Lower lobe of right lung (tissue), 2 donors: ENCODE measurements at regions not wholly inside any gene's neighbourhood (a gene's known extent, or its start where the extent isn't known, plus 50 kb on each side); places are given as distances from the start of the nearest gene placed in this dataset.

Experiments used
- ATAC-seq, 2 donors: fragments of 200-7000 bp; cut with Tn5 transposase; one replicate each; pipeline ENCODE4 v1.9.1; 2020 to 2022; ENCODE audit warnings: mild to moderate bottlenecking in 2 of 2, moderate library complexity in 2 of 2
- DNase-seq: peaks from one replicate; pipeline ENCODE4 v3.0.0-alpha.2; 2020
- H3K27ac ChIP-seq: fragments of 200-600 bp; one replicate; pipeline ENCODE4 v1.8.0; 2022
- H3K27me3 ChIP-seq: fragments of 200-600 bp; one replicate; pipeline ENCODE4 v1.8.0; 2022; ENCODE audit warnings: low read depth
- H3K36me3 ChIP-seq: fragments of 200-600 bp; one replicate; pipeline ENCODE4 v1.8.0; 2022; ENCODE audit warnings: mild to moderate bottlenecking
- H3K4me1 ChIP-seq: fragments of 200-600 bp; one replicate; pipeline ENCODE4 v1.8.0; 2022
- H3K4me3 ChIP-seq: fragments of 200-600 bp; one replicate; pipeline ENCODE4 v1.8.0; 2022; ENCODE audit warnings: mild to moderate bottlenecking
- H3K9me3 ChIP-seq: fragments of 200-600 bp; one replicate; pipeline ENCODE4 v1.8.0; 2022
- CTCF ChIP-seq: fragments of 200-600 bp; IDR thresholded peaks from one replicate; pipeline ENCODE4 v1.8.0; 2022; ENCODE audit warnings: antibody characterized with exemption, mild to moderate bottlenecking
- intact Hi-C: fragments of 100-400 bp; cut with DNase I; formaldehyde crosslinking; loops from one replicate; pipeline ENCODE4 v1.11.0; 2022
- donor health status: DM: no; HTN: yes; CAD: no; lungs with severe emphysema.

GRCh38 chr2:160908157-160908556 lies 252.1 kb upstream of the TANK start:
- Histone ChIP-seq H3K4me3 (no peak overlapping the region), H3K27ac (no peak overlapping the region), H3K4me1 (no peaks in the 10 kb centered on the region), H3K36me3 (no peaks in the 10 kb centered on the region), H3K27me3 (no peaks in the 10 kb centered on the region), H3K9me3 (no peaks in the 10 kb centered on the region)
- DNase-seq (no peak), ATAC-seq (no peak)
- intact Hi-C loops: no loop called here
- TF ChIP-seq CTCF: no peak

GRCh38 chr2:160909781-160910242 lies 250.4 kb upstream of the TANK start:
- Histone ChIP-seq H3K4me3 (no peak overlapping the region), H3K4me1 (no peaks in the 10 kb centered on the region), H3K27ac (peak overlapping the region; percentile 46), H3K36me3 (no peaks in the 10 kb centered on the region), H3K27me3 (no peaks in the 10 kb centered on the region), H3K9me3 (no peaks in the 10 kb centered on the region)
- TF ChIP-seq CTCF: no peak
- intact Hi-C loops: no loop called here
- ATAC-seq (no peak), DNase-seq (no peak)

DNA sequence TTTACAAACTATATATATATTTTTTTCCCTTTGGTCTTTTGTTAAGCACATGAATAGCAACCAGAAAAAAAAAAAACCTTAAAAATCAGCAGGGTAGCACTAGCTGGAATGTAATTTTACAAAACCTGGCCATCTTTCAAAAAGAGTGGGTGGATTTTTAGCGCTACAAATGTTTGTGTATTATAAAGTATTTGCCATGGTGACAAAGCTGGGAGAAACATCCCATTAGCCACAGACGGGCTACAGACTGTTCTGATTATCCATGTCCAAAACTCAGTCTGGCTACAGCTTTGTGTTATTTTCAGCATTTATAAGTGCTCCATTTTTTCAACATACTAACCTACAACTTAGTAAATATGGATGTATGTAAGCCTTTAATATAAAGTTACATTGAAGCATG lies 249.5 kb upstream of the TANK start:
- Histone ChIP-seq H3K36me3 (no peaks in the 10 kb centered on the region), H3K4me3 (no peak overlapping the region), H3K27ac (peak overlapping the region; percentile 46), H3K4me1 (no peaks in the 10 kb centered on the region), H3K27me3 (no peaks in the 10 kb centered on the region), H3K9me3 (no peaks in the 10 kb centered on the region)
- intact Hi-C loops: no loop called here
- peak; percentile 45 to 50 for ATAC-seq
- no peak for TF ChIP-seq CTCF
- no peak for DNase-seq

DNA sequence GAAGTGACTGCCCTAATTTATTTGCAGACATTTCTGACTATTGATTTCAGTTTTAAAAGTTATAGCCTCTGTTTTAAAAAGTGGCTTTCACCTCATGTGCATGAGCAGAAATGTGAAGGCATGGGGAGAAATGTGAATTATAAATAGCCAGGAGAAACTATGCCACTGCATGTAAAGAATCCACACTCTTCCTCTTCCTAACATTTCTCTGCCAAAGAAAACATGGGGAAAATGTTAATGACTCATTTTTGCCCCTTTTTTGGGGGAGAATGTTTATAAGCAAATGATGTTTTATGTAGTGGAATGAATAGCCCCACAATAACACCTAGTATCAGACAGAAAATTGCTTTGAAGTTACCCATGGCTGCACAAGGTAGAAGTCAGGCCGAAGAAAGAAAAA lies 249.0 kb upstream of the TANK start:
- no peaks in the 10 kb centered on the region for H3K4me1 ChIP-seq
- no peaks in the 10 kb centered on the region for H3K36me3 ChIP-seq
- TF ChIP-seq CTCF: no peak
- intact Hi-C loops: no loop called here
- no peak for DNase-seq
- H3K9me3 ChIP-seq: no peaks in the 10 kb centered on the region
- no peak for ATAC-seq
- no peaks in the 10 kb centered on the region for H3K27me3 ChIP-seq
- peak overlapping the region; percentile 46 for H3K27ac ChIP-seq
- no peak overlapping the region for H3K4me3 ChIP-seq

DNA sequence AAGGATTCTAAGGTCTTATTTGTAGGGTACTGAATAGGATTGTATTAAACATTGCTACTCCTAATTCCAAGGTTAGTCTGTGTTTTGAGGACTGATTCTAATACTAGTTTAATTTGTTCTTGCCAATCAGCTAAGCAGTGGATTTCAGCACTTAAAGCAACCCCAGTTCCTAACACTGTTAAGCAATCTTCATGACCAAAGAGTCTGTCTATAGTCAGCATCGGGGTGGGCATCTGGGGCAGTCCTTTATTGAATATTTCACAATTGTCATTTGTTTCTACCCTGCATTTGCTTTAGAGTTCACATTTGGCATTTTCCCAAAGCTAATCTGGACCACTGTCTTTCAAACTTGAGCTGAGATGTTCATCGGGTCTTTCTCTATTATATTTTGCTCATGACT lies 248.0 kb upstream of the TANK start:
- intact Hi-C loops: no loop called here
- H3K27ac ChIP-seq: no peak overlapping the region
- no peaks in the 10 kb centered on the region for H3K4me1 ChIP-seq

More for the DNA sequence above, 248.0 kb upstream of the TANK start:
- TF ChIP-seq CTCF: no peak
- no peak overlapping the region for H3K4me3 ChIP-seq
- no peaks in the 10 kb centered on the region for H3K9me3 ChIP-seq
- no peaks in the 10 kb centered on the region for H3K36me3 ChIP-seq
- no peaks in the 10 kb centered on the region for H3K27me3 ChIP-seq
- DNase-seq (no peak), ATAC-seq (no peak)
